ENCODE measurements at regions not wholly inside any gene's neighbourhood (a gene's known extent, or its start where the extent isn't known, plus 50 kb on each side); places are given as distances from the start of the nearest gene placed in this dataset.

- no peak for TF ChIP-seq CTCF (conservative IDR thresholded peaks at IDR 0.05 in 1 of 2, IDR thresholded peaks at IDR 0.05 in 1 of 2; ENCODE audit: low read depth in 1 of 2, low read length in 2 of 2)
- no peak for TF ChIP-seq EZH2 (IDR thresholded peaks at IDR 0.05; ENCODE audit: low read length, missing control alignments)
Observed at GRCh38 chr13:54750521-54750920, 1721.9 kb downstream of the OLFM4 start.
